Activated CD8-positive, alpha-beta memory T cell treated with anti-CD3 and anti-CD28 coated beads, Interleukin-2, amount 50 U/mL, for 24 hours (primary cell): ENCODE measurements at regions not wholly inside any gene's neighbourhood (a gene's known extent, or its start where the extent isn't known, plus 50 kb on each side); places are given as distances from the start of the nearest gene placed in this dataset.

Experiments
- DNase-seq: peaks from one replicate; pipeline ENCODE4 v3.0.0-alpha.2; 2020; ENCODE audit errors: extremely low read depth

DNA sequence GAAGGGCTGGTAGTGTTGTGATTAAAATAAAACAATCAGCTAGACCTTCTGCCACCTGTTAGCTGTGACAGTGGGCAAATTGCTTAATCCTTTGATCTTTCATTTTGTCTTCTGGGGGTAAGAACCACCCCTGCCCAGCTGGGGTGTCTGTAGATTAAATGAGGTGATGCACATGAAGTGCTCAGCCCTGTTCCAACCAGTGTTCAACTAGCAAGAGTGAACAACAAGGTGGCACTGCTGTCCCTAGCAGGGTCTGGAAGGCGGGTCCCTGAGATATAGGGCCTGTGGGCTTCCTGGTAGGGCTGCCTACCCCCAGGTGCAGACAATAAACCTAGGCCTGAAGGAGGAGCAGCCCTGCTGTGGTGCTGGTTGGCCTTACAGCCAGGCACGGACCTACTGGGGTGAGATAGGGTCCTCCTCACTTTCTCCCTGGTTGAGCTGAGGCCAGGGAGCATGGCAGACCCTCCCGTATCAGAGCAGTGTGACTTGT, 60.6 kb downstream of the ARL6IP4 start:
- DNase-seq = no peak

- DNase-seq = no peak
Observed at GRCh38 chr12:123040106-123040505, 59.6 kb downstream of the ARL6IP4 start.

- DNase-seq = no peak
Observed at GRCh38 chr12:123038966-123039365, 58.5 kb downstream of the ARL6IP4 start.

- DNase-seq = no peak
Observed at GRCh38 chr12:123038486-123038885, 58.0 kb downstream of the ARL6IP4 start.

GRCh38 chr12:123037791-123038190, 57.3 kb downstream of the ARL6IP4 start:
- no peak for DNase-seq

GRCh38 chr12:123036466-123037285, 56.2 kb downstream of the ARL6IP4 start:
- DNase-seq = no peak

DNA sequence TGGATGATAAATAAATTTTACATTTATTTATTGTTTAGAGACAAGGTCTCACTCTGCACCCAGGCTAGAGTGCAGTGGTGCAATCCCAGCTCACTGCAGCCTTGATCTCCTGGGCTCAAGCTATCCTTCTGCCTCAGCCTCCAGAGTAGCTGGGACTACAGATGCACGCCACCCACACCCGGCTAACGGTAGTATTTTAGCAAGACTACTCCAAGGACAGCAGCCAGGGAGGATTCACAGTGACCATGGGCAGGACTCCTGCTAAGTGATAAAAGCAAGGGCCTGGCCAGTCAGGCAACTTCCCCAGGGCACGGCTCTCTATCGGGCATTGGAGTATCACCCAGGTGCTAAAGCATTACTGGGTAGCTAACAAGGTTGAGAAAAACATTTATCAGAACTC, 55.4 kb downstream of the ARL6IP4 start:
- no peak for DNase-seq

- DNase-seq = no peak
Observed at GRCh38 chr12:123034865-123035264, 54.4 kb downstream of the ARL6IP4 start.

DNA sequence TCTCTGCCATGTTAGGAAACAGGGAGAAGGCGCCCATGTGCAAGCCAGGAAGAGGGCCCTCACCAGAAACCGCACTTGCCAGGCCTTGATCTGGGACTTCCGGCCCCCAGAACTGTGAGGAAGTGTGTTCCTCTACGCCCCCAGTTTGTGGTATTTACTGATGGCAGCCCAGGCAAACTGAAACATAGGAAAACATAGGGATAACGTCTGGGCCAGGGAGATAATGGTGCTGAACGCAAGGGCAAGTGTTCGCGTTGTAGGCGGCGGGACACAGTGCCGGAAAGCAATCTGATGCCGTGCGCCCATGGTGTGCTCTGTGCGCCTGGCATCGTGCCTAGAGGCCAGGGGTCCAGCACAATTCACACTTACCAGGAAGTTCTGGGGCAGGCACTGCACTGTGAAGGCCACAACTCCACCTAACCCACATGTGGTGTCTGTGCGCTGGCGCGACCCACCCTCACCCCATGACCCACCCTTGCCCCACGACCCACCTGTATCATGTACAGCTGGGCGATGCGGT, 53.6 kb downstream of the ARL6IP4 start:
- DNase-seq = no peak

DNA sequence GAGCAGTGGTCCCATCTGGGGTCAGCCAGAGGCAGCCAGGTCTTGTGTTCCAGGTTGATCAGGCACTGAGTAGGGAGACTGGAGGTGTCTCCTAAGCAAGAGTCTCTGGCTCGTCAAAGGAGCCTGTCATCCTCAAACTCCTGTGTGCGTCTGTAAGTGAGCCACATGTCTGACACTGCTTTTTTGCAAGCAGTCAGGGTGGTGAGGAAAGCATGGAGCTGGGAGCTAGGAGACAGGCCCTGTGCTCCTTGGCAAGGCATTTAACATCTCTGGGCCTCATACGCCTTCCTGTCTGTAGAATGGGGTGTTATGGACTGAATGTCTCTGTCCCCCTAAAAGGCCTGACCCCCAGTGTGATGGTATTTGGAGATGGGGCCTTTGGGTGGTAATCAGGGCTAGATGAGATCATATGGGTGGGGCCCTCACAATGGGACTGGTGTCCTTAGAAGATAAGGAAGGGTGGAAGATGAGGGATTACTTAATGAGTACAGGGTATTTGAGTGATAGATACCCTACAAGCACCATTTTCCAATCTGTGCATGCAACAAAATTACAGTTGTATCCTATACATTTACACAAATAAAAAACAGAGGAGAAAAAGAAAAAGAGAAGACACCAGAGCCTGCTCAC, 53.0 kb downstream of the ARL6IP4 start:
- no peak for DNase-seq

- DNase-seq = no peak
Observed at GRCh38 chr12:123032736-123033391, 52.4 kb downstream of the ARL6IP4 start.
